ENCODE measurements at regions not wholly inside any gene's neighbourhood (a gene's known extent, or its start where the extent isn't known, plus 50 kb on each side); places are given as distances from the start of the nearest gene placed in this dataset.
"Not testable (repeated sequence)": the region's sequence is repeated elsewhere in the genome, so short reads cannot be mapped to it uniquely, and the experiment has no call there.

DNA sequence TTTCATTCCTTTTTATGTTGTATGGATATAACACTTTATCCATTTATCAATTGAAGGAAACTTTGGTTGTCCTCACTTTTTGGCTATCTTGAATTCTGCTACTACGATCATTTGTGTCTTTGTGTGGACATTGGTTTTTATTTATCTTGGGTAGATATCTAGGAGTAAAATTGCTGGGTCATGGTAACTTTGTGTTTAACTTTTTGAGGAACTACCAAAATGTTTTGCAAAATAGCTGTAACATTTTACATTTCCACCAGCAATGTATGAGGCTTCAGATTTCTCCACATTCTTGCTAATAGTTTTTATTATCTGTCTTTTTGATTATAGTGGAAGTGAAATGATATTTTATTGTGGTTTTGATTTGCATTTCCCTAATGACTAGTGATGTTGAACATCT, 55.6 kb downstream of the TLNRD1 start:
- DNase-seq, result no peak

DNA sequence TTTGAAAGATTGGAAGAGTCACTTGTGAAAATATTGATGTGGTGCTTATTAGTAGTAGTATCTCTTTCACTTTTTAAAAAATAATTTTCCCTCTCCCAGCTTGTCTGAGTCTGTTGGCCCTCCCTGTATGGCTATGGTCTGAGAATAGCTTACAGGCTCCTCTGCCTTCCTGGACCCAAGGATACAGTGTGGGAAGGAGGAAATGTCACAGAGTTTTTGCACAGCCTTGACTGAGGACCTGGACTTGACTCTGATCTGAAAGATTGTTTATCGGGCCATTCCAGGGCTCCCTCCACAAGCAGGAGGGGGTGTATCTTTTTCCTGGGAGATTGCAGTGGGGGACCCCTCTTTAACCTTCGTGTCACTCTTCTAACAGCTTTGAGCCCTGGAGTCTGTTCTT, 59.7 kb downstream of the TLNRD1 start:
- no peak for DNase-seq

DNA sequence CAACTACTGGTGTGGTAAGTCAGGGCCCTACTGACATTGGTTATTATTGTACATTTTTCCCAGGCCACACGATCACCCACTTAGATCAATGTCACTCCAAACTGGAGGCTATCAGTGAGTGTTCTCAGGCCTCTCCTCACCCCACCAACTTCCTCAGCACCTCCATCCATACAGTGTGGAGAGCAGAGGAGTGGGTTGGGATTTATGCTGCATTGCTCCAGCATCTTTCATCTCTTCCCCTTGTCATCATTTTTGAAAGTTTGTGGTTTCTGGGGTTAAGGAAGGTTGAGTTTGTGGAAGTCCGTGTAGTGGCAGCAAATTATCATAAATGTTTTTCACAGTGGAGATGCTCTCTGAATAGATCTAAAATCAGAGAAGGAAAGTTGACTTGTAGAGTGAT, 60.2 kb downstream of the TLNRD1 start:
- DNase-seq, result no peak

DNA sequence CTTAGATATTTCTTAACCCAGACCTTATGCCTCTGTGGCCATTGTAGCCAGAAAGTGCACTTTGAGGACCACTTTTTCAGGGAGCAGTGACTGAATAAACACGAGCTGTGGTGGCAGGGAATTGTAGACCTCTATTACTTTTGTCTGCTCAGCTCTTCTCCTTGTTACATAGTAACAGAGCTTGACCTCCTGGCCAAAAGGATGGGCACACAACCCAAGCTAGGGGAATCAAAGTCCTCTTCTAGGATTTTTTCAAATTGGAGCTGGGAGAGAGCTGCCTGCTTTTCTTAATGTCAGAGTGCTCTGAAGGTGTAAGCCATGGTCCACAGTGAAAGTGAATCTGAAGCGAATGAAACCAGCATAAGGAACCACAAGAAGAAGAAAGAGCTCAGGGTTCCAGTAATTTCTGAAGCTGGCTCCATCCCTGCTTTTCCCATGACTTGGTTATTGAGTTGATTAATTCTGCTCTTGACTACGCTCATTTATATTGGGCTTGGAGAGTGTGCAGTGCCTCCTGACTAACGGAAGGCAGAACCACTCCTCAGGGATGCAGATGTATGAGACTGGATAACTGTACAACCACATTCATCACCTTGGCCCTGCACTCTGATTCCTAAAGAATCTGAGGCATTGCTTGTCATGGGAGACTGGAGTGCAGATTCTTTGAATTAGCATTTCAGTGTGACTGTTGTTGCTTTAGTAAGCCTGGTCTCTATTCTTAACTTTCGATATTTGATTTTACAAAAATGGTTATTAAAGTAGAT, 60.9 kb downstream of the TLNRD1 start:
- no peak for DNase-seq

DNA sequence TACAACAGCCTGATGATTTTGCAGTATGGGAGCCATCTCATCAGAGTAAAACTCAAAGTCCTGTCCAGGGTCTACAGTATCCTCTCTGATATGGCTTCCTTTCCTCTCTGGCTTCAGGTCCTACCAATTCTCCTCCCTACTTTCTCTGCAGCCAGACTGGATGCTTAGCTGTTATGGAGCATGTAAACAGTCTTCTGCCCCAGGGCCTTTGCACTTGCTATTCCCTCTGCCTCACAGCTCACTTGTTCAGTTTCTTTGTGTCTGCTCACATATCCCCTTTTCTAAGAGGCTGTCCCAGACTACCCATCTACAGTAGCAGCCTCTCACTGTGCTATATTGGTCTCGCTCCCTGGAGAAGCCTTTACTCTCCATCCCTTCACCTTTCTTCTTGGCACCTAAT, 62.2 kb downstream of the TLNRD1 start:
- no peak for DNase-seq

DNA sequence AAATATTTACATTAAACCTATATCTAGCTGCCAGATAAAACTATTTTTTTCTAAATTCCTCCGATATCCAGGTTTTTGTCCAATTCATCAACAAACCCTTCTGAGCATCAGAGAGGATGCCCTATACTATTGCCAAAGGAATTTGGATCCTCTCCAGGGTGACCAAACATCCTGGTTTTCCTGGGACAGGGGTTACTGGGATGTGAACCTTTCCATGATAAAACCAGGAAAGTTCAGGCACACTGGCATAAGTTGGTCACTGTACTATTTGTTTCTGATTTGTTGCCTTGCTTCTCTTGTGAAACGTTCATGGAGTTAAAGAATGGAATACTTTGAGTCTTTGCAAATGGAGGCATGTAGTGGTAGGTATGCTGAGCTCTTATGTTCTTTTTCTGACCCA, 63.5 kb downstream of the TLNRD1 start:
- DNase-seq, result no peak

DNA sequence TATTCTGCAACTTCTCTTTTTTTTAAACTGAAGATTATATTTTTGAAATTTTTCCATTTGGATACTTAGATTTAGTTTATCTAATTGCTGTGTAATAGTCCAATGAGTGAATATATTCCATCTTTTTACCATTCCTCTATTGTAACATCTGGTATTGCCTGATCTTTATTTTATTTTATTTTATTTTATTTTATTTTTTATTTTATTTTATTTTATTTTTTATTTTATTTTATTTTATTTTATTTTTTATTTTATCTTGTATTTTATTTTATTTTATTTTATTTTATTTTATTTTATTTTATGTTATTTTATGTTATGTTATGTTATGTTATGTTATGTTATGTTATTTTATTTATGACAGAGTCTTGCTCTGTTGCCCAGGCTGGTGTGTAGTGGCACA, 66.5 kb upstream of the CFAP161 start:
- not testable (repeated sequence) for DNase-seq

DNA sequence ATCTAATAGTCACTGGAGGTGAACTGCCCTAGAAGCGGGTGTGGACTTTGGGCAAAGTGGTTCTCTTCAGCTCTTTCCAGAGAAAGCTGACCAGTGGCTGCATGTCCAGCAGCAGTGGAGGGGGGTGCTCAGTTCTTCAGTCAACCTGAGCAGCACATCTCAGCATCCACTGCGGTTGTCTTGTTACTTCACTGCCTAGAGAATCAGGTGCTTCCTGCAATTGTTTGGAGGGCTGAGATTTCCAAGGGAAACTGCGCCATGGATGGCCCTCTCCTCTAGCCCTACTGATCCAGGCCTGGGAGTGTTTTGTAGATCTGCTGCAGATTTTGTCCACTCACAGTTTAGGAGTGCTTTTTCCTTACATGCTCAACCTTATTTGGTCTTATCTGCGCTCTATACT, 65.6 kb upstream of the CFAP161 start:
- DNase-seq, result no peak

DNA sequence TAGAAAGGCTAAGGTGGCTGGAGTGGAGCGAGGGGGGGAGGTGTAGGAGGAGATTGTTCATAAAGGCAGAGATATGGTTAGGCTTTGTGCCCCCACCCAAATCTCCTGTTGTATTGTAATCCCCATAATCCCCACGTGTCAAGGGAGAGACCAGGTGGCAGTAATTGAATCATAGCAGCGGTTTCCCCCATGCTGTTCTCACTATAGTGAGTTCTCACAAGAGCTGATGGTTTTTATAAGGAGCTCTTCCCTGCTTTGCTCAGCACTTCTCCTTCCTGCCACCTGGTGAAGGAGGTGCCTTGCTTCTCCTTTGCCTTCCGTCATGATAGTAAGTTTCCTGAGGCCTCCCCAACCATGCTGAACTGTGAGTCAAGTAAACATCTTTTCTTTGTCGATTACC, 64.7 kb upstream of the CFAP161 start:
- peak; percentile 16 for DNase-seq

DNA sequence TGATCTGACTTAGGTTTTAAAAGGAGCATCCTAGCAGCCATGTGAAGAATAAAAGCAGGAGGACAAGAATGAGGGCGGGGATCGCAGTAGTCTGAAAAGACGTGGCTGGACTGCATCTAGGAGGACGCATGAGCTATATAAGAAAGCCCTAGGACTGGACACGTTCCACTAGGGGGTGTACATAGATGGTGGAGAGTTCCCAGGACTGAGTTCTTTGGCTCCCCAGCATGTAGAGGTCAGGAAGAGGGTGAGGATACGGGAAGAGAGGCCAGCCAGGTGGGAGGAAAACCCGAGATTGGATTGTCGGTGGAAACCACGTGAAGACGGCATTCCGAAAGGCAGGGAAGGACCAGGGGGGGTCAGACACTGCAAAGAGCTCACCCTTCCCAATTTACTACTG, 64.2 kb upstream of the CFAP161 start:
- DNase-seq, result no peak

DNA sequence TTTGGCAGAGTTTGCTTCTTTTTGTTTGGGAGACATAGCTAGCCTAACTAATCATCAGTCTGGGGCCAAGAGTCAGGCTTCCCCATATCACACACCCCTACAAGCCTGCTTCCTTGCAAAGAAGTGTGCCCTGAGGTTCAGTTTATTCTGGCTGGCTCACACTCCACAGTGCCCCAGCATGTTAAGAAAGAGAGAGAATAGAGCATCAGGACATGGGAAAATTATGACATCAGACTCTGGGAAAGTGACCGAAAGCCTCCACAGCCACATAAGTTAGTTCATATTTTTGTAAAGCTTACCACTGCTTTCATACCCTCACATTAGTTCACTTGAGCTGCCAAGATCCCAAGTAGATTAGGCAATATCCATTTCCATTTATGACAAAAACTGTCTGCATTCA, 63.0 kb upstream of the CFAP161 start:
- DNase-seq, result no peak

DNA sequence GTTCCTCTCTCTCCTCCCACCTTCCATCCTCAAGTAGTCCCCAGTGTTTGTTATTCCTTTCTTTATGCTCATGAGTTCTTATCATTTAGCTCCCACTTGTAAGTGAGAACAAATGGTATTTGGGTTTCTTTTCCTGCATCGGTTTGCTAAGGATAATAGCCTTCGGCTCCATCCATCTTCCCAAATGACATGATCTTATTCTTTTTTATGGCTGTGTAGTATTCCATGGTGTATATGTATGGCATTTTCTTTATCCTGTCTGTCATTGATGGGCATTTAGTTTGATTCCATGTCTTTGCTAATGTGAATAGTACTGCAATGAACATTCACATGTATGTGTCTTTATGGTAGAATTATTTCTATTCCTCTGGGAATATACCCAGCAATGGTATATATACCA, 62.4 kb upstream of the CFAP161 start:
- DNase-seq, result no peak

DNA sequence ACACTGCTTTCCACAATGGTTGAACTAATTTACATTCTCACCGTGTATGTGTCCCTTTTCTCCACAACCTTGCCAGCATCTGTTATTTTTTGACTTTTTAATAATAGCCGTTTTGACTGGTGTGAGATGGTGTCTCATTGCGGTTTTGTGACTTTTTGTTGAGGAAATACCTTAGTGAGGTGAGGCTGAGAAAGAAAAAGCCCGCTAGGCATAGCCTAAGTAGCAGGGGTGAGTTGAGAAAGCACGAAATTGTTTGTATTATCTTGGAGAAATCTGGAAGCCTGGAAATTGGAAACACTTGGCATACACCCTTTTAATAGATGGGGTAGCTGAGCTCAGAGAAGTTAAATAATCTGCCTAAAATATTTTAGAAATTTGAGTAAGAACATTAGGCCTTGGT, 61.5 kb upstream of the CFAP161 start:
- DNase-seq, result no peak

DNA sequence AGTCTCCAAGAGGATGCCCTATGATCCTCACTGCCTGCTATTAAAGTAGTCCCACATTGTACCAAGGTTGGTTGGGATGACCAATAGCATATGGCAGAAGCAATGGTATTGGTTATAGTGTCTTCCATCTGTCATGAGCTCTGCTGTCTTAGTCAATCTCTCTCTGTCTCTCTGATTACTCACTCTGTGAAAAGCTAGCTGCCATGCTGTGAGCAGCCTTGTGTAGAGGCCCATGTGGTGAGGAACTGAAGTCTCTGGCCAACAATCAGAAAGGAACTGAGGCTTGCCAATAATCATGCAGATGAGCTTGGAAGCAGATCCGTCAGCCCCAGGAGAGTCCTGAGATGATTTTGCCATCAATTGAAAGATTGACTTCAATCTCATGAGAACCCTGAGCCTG, 60.3 kb upstream of the CFAP161 start:
- no peak for DNase-seq

DNA sequence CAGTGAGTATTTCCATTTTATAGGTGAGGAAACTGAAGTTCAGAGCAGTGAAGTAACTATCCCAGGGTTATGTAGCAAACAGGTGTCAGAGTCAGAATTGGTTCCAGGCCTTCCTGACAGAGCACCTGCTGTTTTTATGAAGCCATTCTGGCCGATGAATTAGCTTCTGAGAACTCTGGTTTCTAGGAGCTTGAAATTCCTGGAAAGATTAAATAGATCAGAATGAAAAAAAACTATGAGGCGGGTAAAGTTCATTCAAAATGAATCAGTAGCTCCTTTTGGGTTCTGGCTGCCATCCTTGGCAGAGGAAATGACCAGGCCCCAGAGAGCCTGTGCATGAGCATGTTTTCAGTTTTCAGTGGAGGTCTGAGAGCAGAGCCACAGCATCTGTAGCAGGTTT, 59.3 kb upstream of the CFAP161 start:
- no peak for DNase-seq

DNA sequence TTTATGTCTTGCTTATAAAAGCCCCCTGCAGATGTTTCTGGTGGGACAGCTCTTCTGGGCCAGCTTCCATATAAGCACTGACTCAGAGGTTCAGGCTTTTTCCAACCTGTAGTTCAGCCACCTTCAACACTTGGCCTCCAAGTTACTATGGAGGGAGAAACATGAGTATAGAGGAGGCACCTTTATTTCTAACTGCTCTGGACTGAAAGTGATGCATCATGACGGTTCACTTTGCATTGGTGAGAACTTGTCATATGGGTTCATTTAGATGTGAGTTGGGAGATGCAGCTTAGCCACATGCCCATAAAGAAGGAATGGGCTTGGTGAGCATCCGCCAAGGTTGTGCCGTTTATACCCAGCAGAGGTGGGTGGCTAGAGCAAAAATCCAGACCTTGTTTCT, 58.8 kb upstream of the CFAP161 start:
- DNase-seq, result no peak

DNA sequence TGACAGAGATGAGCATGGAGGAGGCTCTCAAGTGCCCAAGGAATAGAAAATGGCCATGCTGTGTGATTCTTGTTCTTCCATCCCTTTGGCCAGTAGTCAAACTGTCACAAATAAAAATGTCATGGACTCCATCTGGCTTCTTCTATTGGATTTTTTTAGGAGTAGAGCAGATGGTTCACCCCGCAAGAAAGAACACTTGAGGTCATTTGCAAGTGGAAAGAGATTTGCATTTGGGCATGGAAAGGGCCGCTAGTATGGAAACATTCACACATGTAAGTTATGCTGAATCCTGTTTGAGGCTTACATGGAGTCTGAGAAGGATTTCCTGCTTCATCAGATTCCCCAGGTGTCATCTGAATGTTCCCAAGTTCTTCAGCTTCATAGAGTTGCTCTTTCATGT, 53.1 kb upstream of the CFAP161 start:
- DNase-seq, result no peak

DNA sequence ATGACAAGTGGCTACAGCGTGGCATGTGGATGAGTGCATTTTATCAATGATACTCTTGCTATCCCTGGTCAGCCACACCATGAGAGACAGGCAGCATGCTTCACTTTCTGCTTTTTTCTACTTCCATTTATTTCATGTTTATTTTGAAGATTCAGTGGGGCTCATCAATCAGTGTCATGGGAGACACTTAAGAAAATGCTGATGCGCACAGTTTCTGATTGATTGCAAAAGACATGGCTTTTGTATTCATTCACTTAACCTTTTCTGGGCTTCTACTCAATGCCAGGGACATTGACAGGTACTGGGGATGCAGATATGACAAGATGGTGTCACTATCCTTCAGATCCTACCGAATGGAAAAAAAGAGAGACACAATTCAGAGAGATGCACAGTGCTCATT, 50.9 kb upstream of the CFAP161 start:
- DNase-seq, result no peak
